NCI-H2171 (cell line): ENCODE measurements at regions not wholly inside any gene's neighbourhood (a gene's known extent, or its start where the extent isn't known, plus 50 kb on each side); places are given as distances from the start of the nearest gene placed in this dataset.
"Not testable (repeated sequence)": the region's sequence is repeated elsewhere in the genome, so short reads cannot be mapped to it uniquely, and the experiment has no call there.

Experiments
- DNase-seq: peaks from one replicate; lab custom pipeline; 2025; lab: John Stamatoyannopoulos, UW

DNA sequence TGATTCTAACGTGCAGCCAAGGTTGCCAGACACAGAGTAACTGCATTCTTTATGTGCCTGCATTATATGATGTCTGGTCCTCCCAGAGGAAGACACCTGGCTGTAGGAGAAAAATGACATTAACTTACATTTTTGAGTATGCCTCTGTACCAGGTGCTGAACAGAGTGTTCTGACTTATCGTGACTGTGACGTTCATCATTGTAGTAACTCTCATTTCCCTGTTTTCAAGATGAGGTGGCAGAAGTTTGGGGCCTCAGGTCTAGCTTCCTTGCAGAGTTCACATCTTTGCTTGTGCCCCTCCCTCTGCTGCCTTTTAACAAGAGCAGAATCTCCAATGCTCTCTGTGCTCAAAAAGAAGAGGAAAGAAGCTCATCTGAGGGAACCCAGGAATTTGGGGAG is 488.0 kb downstream of the AJAP1 start:
- no peak for DNase-seq

DNA sequence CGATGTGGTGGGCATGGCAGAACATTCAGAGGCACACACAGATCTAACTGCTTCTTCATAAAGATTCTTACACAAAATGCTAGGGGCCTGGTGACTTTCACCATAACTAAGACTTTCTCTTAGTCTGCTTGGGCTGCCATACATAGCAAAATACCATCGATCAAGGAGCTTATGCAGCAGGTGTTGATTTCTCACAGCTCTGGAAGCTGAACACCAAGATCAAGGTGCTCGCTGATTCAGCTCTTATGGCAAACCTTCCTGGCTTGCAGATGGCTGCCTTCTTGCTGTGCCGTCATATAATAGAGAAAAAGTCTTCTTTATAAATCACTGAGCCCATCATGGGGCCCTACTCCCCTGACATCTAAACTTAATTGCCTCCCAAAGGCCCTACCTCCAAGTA is 487.3 kb downstream of the AJAP1 start:
- no peak for DNase-seq

DNA sequence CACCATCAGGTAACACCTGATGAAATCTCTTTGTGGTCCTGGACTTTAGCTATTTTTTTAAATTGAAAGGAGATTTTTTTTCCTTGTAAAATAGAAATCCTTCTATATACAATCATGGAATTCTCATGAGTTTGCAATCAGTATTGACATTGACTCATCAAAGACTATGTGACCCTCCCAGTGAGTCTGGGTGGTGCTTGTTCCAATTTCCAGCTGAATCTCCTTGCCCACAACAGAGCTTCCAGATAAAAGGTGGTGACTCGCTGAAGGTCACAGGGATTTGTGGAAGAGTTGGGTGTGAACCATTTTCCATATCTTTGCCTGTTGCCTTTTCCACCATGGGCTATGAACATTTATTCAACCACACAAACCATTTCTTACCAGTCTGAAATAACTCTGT is 486.6 kb downstream of the AJAP1 start:
- no peak for DNase-seq

DNA sequence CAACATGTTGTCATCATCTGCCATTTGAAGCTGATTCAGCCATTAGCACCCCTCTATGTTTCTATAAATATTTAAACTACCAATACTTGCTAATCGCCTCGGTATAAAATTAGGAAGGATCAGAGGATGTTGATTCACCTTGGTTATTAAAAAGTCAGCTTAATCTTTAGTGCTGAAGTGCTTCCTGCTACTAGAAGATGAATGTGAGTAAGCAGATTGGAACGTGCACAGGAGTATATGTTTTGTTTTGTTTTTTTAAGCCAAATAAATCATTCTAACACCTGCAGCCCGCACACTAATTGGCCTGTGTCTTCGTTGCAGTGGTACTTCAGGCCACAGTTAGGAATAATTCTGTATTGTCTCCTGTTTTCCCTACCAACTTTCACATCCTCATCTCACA is 485.7 kb downstream of the AJAP1 start:
- no peak for DNase-seq

DNA sequence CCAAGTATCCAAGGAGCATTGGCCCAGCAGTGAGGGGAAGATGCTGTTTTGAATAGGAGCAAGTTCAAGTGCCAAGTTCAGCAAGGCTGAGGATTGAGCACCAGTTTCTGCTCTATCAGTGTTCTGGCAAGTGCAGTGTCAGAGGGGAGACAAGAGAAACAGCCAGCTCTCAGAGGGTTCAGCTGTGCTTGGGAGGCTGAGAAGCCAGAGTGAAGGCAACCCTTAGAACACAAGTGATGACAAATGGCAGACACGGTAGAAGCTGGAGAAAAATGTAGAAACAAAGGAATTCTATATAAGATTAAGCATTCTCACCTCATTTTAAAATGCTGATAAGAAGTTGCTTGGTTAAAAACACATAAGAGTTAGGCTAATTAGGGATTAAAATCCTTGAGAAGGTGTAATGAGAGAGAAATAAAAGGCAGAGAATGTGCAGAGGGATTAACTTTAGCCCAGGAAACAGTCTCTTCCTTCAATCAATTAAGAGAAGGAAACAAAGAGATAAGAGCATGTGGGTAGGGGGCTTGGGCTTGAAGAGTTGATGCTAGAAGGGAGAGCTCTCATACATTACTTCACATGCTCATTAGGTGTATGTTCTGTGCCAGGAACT is 475.4 kb downstream of the AJAP1 start:
- DNase-seq = no peak

DNA sequence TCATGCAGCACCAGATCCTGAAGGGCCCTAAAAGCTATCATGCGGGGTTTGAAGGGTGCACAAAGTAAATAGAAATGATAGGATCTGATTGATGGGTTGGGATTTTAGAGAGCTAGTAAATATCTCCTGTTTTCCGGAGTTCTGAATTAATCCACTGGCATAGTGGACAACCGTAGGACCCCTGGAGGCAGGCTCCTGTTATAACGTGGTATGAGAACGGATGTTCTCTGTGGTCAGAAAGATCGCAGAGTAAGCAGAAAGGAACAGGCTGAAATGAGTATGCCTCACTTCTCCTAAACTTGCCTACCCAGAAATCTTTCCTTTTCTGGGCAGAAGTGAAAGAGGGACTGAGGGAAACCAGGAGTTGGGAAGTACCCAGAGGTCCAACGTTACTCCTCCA is 470.8 kb downstream of the AJAP1 start:
- no peak for DNase-seq

DNA sequence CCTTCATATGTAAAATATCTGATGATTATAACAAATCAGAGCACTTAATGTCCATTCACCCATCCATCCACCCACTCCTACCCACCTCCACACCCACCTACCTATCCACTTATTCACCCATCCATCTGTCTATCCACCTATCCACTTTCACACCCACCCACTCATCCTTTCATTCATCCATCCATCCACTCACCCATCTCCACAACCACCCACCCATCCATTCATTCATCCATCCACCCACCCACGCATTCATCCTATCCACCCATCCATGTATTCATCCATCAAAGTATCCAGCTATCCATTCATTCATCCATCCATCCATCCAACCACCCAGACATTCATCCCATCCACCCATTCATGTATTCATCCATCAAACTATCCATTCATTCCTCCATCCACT is 466.1 kb downstream of the AJAP1 start:
- no peak for DNase-seq

DNA sequence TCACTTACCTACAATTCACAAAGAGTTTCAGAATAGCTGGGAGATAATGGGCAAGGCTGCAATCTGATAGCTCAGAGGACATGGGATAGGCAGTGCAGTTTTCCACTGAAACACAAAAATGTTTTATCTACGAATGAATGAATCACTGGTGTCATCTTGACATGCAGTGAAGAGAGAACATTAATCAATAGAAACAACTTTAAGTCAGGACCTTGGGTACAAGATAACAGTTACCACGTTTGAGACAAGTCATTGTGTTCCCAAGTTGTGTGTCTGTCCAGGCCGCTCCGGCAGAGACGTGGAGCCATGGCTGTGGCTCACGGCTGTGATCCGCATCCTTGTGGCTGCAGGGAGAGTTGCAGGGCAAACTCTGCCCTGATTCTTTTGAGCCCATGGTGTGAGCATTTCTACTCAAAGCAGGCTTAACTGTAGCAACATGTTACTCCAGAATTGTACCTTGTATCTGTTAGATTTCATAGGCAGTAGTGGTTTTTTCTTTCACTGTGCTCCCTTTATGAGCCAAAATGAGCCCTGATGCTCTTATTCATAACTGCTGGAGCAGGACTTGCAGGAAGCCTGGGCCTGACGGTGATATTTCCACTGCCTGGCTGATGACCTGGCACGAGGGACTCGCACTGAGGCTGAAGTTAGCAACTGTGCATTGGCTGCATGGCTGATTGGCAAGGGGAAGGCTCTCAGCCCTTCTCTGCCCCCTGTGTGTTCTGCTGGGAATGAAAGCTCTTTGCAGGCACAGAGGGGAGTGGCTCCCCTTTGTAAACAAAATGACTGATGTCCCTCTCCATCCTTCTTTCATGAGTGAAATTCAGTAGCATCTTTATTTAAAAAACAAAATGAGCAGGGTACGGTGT is 465.2 kb downstream of the AJAP1 start:
- no peak for DNase-seq

DNA sequence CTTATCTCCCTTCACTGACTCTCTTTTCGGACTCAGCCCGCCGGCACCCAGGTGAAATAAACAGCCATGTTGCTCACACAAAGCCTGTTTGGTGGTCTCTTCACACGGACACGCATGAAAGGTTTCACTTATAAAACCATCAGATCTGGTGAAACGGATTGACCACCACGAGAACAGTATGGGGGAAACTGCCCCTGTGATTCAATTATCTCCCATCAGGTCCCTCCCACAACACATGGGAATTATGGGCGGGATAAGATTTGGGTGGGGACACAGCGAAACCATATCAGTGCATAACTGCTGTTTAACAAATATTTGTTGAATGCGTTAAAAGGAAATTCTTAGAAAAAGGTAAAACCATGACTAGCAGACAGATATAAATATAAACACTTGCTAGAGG is 464.4 kb downstream of the AJAP1 start:
- not testable (repeated sequence) for DNase-seq

DNA sequence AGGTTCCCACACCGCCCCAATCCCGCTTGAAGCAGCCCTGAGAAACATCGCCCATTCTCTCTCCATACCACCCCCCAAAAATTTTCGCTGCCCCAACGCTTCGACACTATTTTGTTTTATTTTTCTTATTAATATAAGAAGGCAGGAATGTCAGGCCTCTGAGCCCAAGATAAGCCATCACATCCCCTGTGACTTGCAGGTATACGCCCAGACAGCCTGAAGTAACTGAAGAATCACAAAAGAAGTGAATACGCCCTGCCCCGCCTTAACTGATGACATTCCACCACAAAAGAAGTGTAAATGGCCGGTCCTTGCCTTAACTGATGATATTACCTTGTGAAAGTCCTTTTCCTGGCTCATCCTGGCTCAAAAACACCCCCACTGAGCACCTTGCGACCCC is 463.9 kb downstream of the AJAP1 start:
- DNase-seq = not testable (repeated sequence)

DNA sequence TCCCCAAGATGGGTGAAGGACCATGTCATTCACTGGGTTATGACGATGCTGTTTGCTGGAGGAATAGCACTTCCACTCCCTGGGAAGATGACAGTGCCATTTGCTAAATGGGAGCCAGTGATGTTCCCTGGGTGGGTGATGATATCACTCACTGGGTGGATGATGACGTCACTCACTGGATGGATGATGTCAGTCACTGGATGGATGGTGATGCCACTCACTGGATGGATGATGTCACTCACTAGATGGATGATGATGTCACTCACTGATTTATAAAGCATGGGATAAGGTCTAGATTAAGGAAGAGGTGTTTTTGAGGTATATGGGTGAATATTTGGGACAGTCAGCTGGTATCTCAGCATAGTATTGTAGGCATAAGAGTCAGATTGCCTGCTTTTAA is 457.2 kb downstream of the AJAP1 start:
- no peak for DNase-seq

DNA sequence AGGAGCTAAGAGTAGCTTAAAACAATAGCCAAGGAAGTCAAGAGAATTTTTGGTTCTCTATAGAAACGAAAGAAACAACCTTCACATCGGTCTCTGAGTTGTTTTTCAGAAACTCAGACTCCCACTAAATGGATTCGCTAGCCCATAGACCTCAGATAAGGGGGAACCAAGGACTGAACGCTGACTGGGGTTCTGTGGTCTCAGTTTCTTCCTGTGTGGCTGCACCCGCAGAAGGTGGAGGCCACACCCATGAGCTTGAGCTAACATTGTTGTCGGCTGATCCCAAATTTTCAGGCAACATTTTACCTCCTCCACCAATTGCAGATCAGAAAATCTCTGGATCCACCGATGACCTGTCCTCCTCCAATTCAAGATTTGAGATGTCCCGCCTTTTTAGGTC is 456.1 kb downstream of the AJAP1 start:
- DNase-seq = no peak

DNA sequence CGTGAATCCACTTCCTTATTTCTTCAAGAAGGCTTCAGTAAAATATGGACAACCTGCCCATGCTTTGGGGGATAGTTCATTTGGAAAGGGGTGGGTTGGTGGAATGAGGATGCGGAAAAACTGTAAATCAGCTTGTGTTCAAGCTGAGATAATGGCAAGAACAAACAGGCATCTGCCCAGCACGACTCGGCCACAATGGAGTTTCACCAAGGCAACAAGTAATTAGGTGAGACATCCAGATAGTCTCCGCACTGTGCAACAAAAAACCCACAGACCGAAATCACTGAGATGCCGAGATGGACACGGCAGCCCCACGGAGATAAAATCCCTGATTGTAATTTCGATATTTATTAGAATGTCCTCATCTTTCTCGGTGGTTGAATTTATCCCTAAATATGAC is 455.2 kb downstream of the AJAP1 start:
- DNase-seq = no peak

DNA sequence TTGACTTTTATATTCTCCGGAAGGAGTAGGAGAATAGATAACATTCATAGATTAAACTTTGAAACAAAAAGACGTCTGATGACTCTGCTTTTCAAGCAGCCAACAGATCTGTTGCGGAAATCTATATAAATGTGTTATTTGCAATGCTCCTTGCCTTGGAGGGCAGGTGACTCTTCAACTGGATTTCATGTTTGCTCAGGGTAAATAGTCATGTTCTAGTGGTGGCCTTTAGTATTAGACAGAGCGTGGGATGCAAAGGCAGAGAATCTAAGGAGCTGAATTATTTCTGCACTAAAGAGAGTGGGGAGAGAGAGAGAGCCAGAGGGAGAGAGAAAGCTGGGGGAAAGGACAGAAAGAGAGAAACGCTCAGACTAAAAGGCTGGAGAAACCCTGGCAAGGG is 454.3 kb downstream of the AJAP1 start:
- DNase-seq = no peak

DNA sequence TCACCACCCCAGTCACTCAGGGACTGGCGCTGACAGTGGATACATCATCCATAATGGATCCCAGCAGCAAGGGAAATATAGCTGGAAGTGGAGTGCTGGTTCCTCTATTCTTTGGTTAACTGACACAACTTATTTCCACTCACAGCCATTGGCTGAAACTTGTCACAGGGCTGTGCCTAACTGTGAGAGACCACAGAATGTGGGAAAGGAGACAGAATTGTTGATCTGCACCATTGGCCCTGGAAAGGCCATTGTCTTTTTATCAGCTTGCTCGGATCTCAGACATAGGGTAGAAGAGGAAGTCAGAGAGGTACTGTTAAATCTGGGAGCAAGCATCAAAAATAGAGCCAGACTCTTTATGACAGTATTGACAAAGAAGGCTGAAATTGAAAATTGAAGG is 451.3 kb downstream of the AJAP1 start:
- no peak for DNase-seq

DNA sequence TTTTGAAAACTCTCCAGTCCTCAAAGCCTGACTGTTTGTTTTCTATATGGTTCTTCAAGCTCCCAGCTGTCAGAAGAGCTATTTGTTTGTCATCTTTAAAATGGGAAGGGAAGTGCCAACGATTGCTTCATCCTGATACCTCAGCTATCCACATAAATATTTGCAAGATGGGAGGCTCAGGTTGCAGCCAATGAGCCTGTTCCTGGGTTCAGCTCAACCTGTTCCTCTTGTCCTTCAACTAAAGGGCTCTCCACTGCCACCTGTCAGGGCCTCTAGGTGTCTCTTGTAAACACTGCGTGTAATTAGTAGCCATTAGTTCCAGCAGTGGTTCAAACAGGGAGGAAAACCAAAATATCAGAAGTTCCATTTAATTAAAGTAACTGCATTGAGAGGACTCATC is 445.1 kb downstream of the AJAP1 start:
- DNase-seq = no peak

DNA sequence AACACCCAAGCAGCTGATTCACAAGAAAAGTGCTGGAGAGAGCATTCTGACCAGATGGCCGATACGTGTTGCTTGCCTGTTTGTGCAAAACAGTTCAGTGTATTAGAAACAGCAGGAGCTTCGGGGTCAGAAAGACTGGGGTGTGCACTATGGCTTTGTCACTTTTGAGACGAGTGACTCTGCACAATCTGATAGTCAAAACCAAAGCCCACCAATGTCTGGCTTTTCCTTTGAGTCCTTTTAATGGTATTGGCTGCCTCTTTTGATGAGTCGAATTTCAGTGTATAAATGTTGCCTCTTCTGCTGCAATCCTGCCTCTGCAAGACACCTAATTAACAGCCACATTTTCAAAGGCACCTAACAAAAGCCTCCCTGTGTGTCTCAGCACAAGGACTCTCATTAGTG is 444.6 kb downstream of the AJAP1 start:
- no peak for DNase-seq

DNA sequence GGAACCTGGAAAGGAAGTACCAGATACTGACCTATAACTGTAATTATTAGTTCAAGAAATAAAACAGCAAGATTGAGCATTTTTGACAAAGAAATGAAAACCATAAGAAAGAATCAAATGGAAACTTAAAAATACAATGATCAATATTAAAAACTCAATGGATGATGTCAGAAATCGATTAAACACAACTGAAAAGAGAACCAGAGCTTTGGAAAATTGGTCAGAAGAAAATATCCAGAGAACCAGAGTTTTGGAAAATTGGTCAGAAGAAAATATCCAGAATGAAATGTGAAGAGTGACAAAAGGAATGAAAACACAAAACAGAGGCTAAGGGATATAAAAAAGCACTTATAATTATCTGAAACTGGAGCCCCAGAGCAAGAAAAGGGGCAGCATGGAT is 438.6 kb downstream of the AJAP1 start:
- no peak for DNase-seq

DNA sequence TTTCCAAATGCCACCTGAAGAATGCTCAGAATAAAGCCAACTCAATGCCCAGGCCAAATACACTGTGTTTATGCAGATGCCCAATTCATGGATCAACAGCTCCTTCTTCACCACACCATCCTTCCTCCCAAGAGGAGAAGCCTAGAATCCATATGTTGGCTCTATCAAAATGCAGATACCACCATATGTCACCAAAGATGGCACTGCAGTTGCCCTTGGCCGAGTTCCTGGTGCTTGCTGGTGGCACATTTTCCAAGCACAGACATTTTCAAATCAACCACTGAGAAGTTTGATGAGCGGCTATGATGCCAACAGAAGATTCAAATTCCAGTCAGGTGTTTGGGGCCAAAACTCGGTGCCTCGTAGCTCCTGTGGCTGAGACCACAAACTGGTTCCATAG is 430.3 kb downstream of the AJAP1 start:
- no peak for DNase-seq

DNA sequence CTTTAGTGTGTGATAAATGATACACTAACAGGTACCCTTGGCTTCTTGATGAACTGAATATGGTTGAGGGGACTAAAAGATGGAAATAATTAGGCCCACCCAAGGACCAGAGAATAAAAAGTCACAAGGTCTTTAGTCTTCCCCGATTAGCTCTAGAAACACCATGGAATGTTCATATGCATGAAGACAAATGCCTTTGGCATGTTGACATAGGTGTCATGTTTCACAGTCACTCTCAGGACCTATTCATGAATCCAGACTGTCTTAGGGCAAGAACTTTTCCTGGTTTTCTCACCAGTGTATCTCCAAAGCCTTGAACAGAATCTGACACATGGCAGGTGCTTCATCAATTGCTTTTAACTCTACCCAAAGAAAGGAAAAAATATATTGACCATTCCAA is 412.8 kb downstream of the AJAP1 start:
- DNase-seq = no peak

DNA sequence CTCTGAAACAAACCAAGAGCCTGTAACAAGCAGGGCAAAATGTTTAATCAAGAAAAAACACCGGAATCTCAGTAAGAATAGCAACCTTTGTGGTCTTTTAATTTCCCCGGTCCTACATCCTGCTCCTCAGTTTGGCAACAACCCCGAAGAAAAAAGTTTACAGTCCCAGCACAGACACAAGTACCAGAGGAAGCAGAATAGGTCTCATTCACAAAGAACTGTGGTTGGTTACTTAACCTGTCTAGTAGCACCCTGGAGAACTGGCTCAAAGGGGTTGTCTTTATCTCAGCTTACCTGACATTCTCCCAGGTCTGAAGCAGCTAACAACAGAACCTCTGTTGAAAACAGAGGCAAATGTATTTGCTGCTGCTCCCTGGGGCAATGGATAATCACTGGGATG is 399.3 kb downstream of the AJAP1 start:
- DNase-seq = no peak

DNA sequence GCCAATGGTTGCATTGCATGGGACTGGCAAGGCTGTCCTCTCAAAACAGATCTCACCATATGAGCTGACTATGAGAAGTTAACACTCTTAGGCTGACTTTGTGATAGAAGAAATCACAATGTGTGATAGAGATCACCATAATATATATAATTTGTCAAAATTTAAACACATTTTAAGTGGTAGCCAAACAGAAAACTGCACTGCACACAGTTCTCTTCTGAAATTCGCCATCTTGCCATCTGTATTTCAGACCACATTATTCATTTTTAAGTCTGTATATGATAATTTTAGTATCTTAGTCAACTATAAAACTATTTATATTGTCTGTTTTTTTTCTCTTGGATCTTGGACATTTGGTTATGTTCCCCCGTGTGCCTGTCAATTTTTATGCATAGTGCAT is 374.7 kb downstream of the AJAP1 start:
- DNase-seq = no peak

DNA sequence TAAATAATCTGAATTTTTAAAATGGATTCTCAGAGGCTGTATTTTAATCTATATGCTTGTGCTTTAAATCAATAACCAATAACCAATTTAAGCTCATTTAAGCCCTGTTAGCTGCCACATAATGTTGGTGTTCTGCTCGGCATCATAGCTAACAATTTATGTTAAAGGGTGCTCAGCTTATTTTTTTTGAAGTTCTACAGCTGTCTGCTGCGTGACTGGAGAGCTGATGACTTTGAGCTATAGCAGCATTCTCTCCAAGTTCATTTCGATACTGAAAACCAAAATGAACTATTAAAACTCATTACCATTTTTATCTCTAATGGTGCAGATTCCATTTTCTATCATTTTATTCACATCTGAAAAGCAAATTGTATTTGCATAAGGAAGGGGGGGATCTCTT is 357.8 kb downstream of the AJAP1 start:
- no peak for DNase-seq

DNA sequence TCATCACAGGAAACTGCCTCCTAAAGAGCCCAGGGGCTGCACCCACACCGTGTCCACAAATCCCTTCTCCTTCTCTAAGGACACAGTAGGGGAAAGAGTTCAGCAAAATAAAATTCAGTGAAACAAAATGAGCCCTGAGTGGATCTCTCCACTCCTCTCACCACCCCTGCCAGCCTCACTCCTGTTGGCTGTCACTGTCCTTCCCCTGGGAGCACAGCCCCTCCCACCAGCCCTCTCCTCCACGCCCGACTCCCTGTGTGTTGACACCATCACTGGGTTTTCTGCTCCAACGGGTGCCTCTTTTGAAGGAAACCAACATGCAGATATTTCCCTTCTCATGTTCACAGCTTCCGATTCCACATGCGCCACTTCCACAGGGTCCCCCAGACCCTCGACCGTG is 356.2 kb downstream of the AJAP1 start:
- DNase-seq = no peak
